ENCODE measurements at regions not wholly inside any gene's neighbourhood (a gene's known extent, or its start where the extent isn't known, plus 50 kb on each side); places are given as distances from the start of the nearest gene placed in this dataset.

DNA sequence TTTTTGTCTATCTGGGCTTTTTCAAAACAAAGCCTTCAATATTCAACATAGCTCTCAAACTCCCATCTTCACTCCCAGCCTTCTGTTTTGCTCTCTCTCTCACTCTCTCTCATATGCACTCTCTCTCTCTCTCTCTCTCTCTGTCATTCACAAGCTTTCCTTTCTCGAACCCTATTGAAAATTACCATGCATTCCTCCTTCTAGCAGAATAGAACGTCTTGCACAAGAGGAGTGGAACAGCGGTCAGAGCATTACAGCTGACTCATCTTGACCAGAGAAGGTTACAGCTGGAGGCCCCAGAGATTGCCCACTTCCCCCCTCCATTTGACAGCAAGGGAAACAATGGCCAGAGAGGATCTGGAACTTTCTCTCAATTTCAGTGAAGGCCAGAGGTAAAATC is 51.0 kb upstream of the LIFR start:
- no peak for DNase-seq
- intact Hi-C loops (cut with DNase I; ENCODE audit: low total_unique reads) = no loop called here
- TF ChIP-seq, protein P1, sequence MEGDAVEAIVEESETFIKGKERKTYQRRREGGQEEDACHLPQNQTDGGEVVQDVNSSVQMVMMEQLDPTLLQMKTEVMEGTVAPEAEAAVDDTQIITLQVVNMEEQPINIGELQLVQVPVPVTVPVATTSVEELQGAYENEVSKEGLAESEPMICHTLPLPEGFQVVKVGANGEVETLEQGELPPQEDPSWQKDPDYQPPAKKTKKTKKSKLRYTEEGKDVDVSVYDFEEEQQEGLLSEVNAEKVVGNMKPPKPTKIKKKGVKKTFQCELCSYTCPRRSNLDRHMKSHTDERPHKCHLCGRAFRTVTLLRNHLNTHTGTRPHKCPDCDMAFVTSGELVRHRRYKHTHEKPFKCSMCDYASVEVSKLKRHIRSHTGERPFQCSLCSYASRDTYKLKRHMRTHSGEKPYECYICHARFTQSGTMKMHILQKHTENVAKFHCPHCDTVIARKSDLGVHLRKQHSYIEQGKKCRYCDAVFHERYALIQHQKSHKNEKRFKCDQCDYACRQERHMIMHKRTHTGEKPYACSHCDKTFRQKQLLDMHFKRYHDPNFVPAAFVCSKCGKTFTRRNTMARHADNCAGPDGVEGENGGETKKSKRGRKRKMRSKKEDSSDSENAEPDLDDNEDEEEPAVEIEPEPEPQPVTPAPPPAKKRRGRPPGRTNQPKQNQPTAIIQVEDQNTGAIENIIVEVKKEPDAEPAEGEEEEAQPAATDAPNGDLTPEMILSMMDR (IDR thresholded peaks at IDR 0.05) = no peak

DNA sequence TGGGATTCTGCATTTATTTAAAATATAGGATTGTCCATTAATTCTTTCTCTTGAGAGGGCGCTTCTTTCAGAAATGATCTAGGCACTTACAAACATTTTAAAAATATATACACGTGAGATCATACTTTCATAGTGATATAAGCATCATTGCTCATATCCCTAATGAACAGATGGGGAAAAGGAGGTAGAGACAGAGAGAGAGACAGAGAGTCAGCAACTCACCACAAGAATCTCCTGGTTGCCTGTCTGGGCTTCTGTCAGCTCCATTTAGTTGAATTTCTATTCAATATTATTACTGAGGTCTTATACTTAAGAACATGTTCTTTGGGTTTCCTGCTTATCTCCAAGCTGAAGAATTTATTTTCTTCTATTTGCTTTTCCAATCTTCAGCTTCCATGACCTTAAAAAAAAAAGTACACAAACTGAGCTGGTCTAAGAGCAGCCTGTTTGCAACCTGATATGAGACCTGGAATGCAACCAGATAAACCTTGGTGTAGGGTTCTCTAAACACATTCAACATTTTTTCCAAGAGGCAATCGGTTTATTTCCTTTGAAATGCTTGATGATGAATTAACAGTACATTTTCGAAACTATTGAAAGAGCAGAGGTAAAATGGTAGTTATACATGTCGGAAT is 51.6 kb upstream of the LIFR start:
- Histone ChIP-seq H3K27me3 (no peaks in the 10 kb centered on the region), H3K36me3 (no peaks in the 10 kb centered on the region), H3K9me3 (no peaks in the 10 kb centered on the region), H3K4me3 (no peak overlapping the region), H3K4me1 (no peaks in the 10 kb centered on the region), H3K27ac (no peak overlapping the region)
- TF ChIP-seq, protein P1 (IDR thresholded peaks at IDR 0.05) = no peak
- DNase-seq = no peak
- intact Hi-C loops (cut with DNase I; ENCODE audit: low total_unique reads) = no loop called here

More for the DNA sequence above, 51.0 kb upstream of the LIFR start:
- Histone ChIP-seq H3K4me1 (no peaks in the 10 kb centered on the region), H3K27me3 (no peaks in the 10 kb centered on the region), H3K4me3 (no peak overlapping the region), H3K9me3 (no peaks in the 10 kb centered on the region), H3K27ac (no peak overlapping the region), H3K36me3 (no peaks in the 10 kb centered on the region)

DNA sequence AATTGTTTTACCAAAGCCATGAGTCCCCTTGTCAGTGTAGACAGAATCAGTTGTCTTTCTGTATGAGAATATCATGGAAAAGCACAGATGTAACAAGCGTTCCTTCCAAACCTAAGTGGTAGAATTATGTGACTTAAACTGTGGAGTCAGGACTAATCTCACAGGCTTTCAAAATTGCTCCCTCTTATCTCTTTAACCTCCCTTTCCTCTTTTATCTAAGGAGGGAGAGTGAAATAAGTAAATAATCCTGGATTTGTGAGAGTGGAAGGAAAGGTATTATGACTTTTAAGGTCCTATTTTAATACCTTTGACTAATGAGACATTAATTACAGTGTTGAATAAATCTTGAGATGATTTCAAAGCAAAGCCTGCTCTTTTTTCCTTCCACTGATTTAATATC is 52.4 kb upstream of the LIFR start:
- intact Hi-C loops (cut with DNase I; ENCODE audit: low total_unique reads) = no loop called here
- Histone ChIP-seq H3K27me3 (no peaks in the 10 kb centered on the region), H3K4me3 (no peak overlapping the region), H3K27ac (no peak overlapping the region), H3K9me3 (no peaks in the 10 kb centered on the region), H3K36me3 (no peaks in the 10 kb centered on the region), H3K4me1 (no peaks in the 10 kb centered on the region)
- TF ChIP-seq, protein P1 (IDR thresholded peaks at IDR 0.05) = no peak
- no peak for DNase-seq

DNA sequence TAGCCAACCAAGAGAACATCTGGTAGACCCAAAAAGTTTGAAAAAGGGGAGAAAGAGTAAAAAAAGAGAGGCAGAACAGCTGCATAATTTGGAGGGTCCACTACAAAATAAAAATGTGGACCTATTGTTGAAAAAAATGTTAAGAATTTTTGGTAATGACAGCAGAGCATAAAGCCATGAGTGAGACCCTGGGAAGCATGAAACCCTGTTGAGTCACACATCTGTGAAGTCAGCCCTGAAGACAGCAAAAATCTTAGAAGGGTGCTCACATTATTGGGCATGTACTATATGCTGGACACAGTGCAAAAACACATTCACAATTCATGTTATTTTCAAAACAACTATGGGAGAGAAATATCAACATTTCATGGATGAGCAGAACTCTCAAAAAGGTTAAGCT is 56.4 kb upstream of the LIFR start:
- Histone ChIP-seq H3K36me3 (no peaks in the 10 kb centered on the region), H3K27ac (no peak overlapping the region), H3K4me3 (no peak overlapping the region), H3K9me3 (peaks cover 0 to 3% (median 0%) of the 10 kb centered on the region in 3 donors), H3K27me3 (no peaks in the 10 kb centered on the region), H3K4me1 (no peaks in the 10 kb centered on the region)
- TF ChIP-seq, protein P1 (IDR thresholded peaks at IDR 0.05) = no peak
- intact Hi-C loops (cut with DNase I; ENCODE audit: low total_unique reads) = no loop called here
- no peak for DNase-seq

DNA sequence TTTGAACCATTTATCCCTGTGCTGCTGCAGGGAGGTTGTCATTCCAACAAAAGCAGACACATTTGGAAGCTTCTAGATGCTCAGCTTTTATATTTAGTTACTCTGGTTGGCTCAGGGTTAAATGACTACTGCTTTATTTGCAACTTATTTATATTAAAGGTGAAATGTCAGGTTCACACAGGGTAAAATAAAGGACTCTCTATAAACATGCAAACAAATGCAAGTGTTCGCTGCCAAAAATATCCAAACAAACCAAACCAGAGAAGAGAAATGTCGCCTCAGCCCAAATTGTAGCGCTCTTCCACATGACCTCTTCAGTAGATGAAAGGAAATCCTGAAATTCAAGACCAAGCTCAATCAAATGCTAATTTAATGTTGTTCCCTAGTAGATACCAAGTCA is 57.0 kb upstream of the LIFR start:
- intact Hi-C loops (cut with DNase I; ENCODE audit: low total_unique reads) = no loop called here
- no peak overlapping the region for H3K27ac ChIP-seq

More for the DNA sequence above, 57.0 kb upstream of the LIFR start:
- no peaks in the 10 kb centered on the region for H3K27me3 ChIP-seq
- no peaks in the 10 kb centered on the region for H3K36me3 ChIP-seq
- no peaks in the 10 kb centered on the region for H3K4me1 ChIP-seq
- TF ChIP-seq, protein P1 (IDR thresholded peaks at IDR 0.05) = no peak
- peaks cover 0 to 9% (median 0%) of the 10 kb centered on the region in 3 donors for H3K9me3 ChIP-seq
- H3K4me3 ChIP-seq = no peak overlapping the region
- no peak for DNase-seq

All from tibial artery (tissue), 4 donors.